ENCODE measurements at regions not wholly inside any gene's neighbourhood (a gene's known extent, or its start where the extent isn't known, plus 50 kb on each side); places are given as distances from the start of the nearest gene placed in this dataset.

DNA sequence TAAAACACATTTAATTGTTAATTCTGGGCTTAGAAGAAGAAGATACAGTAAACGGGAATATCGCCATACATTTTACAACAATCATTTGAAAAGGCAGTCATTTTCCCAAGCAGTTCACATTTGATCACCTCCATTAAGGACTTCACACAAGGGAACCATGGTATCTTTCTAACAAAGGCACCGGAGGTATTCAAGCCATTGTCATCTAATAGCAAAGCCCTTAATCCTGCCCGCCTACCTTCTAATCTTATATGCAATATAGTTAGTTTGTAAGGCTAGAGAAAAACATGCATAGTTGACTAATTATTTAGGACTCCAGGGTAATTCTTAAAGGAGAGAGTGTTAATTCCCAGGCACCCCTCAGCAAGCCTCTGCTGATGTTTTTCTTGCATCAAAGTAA, 83.1 kb downstream of the MRPL32 start:
- ATAC-seq (ENCODE audit: insufficient read depth, low read depth) (no peak), DNase-seq (no peak)
- Histone ChIP-seq H3K27me3 (ENCODE audit: insufficient read depth, low read length, poor library complexity) (peaks cover 8% of the 10 kb centered on the region), H4K20me1 (ENCODE audit: insufficient read depth, low read length) (no peaks in the 10 kb centered on the region), H3K27ac (ENCODE audit: low read length) (no peak overlapping the region), H3K79me2 (ENCODE audit: insufficient read depth, low read length) (no peaks in the 10 kb centered on the region), H2AFZ (ENCODE audit: low read depth, low read length) (no peak overlapping the region), H3K4me2 (ENCODE audit: insufficient read depth, low read length) (no peak overlapping the region), H3K4me1 (ENCODE audit: insufficient read depth, low read length) (no peaks in the 10 kb centered on the region), H3K4me3 (ENCODE audit: low read depth in 1 of 2, low read length in 2 of 2) (no peak overlapping the region), H3K36me3 (ENCODE audit: insufficient read depth, low read length) (no peaks in the 10 kb centered on the region), H3K9ac (ENCODE audit: low read depth, low read length) (no peak overlapping the region), H3K9me3 (ENCODE audit: insufficient read depth, low read length, severe bottlenecking) (no peaks in the 10 kb centered on the region)
- TF ChIP-seq EZH2 (IDR thresholded peaks at IDR 0.05; ENCODE audit: borderline replicate concordance, low read depth, low read length, severe bottlenecking): no peak
- TF ChIP-seq, protein P1, sequence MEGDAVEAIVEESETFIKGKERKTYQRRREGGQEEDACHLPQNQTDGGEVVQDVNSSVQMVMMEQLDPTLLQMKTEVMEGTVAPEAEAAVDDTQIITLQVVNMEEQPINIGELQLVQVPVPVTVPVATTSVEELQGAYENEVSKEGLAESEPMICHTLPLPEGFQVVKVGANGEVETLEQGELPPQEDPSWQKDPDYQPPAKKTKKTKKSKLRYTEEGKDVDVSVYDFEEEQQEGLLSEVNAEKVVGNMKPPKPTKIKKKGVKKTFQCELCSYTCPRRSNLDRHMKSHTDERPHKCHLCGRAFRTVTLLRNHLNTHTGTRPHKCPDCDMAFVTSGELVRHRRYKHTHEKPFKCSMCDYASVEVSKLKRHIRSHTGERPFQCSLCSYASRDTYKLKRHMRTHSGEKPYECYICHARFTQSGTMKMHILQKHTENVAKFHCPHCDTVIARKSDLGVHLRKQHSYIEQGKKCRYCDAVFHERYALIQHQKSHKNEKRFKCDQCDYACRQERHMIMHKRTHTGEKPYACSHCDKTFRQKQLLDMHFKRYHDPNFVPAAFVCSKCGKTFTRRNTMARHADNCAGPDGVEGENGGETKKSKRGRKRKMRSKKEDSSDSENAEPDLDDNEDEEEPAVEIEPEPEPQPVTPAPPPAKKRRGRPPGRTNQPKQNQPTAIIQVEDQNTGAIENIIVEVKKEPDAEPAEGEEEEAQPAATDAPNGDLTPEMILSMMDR (IDR thresholded peaks at IDR 0.05; ENCODE audit: borderline replicate concordance, extremely low read depth, low read length, poor library complexity, severe bottlenecking): no peak

DNA sequence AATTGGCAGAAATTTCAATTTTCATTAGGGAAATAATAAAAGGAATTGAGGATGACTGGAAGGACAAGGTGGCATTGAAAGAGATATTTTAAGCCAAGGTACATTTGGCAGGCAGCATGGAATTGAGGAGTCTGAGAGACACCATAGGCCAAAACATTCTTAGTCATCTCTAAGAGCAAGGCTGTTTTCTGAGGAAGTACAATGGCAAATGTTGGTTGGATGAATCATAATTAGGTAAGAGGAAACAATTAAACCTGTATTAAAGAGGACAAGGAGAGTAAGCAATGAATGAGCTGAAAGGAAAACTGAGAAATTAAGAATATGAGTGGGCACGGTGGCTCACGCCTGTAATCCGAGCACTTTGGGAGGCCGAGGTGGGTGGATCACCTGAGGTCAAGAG, 86.3 kb downstream of the MRPL32 start:
- ATAC-seq (ENCODE audit: insufficient read depth, low read depth) (no peak), DNase-seq (no peak)
- H3K9me3 ChIP-seq (ENCODE audit: insufficient read depth, low read length, severe bottlenecking): no peaks in the 10 kb centered on the region
- H4K20me1 ChIP-seq (ENCODE audit: insufficient read depth, low read length): no peaks in the 10 kb centered on the region
- H3K4me1 ChIP-seq (ENCODE audit: insufficient read depth, low read length): no peaks in the 10 kb centered on the region
- no peaks in the 10 kb centered on the region for H3K79me2 ChIP-seq (ENCODE audit: insufficient read depth, low read length)
- H3K4me3 ChIP-seq (ENCODE audit: low read depth in 1 of 2, low read length in 2 of 2): no peak overlapping the region
- H3K36me3 ChIP-seq (ENCODE audit: insufficient read depth, low read length): no peaks in the 10 kb centered on the region
- no peak overlapping the region for H3K9ac ChIP-seq (ENCODE audit: low read depth, low read length)
- TF ChIP-seq, protein P1 (IDR thresholded peaks at IDR 0.05; ENCODE audit: borderline replicate concordance, extremely low read depth, low read length, poor library complexity, severe bottlenecking): no peak
- no peak for TF ChIP-seq EZH2 (IDR thresholded peaks at IDR 0.05; ENCODE audit: borderline replicate concordance, low read depth, low read length, severe bottlenecking)
- peaks cover 12% of the 10 kb centered on the region for H3K27me3 ChIP-seq (ENCODE audit: insufficient read depth, low read length, poor library complexity)
- no peak overlapping the region for H3K4me2 ChIP-seq (ENCODE audit: insufficient read depth, low read length)
- H3K27ac ChIP-seq (ENCODE audit: low read length): no peak overlapping the region
- no peak overlapping the region for H2AFZ ChIP-seq (ENCODE audit: low read depth, low read length)

DNA sequence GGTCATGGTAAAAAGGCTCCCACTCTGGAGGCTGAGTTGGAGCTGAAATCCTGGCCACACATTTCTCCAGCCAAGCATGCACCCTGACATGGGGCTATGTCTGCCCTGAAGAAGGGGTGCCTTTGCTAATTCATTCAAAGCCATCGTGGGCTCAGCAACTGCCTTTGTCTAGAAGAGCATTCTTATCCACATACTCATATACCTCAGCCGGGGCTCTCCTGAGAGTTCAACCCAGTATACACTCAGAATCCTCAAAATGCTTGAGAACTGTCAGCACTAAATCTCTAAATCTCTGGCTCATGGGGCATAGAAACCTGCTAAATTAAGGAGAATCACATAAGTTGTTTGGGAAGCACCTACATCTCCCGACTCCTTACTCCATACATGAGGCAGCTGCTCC, 89.3 kb downstream of the MRPL32 start:
- Histone ChIP-seq H3K9ac (ENCODE audit: low read depth, low read length) (no peak overlapping the region), H2AFZ (ENCODE audit: low read depth, low read length) (no peak overlapping the region), H3K4me2 (ENCODE audit: insufficient read depth, low read length) (no peak overlapping the region), H3K27ac (ENCODE audit: low read length) (no peak overlapping the region), H3K79me2 (ENCODE audit: insufficient read depth, low read length) (no peaks in the 10 kb centered on the region), H4K20me1 (ENCODE audit: insufficient read depth, low read length) (no peaks in the 10 kb centered on the region), H3K27me3 (ENCODE audit: insufficient read depth, low read length, poor library complexity) (peaks cover 15% of the 10 kb centered on the region), H3K4me1 (ENCODE audit: insufficient read depth, low read length) (no peaks in the 10 kb centered on the region), H3K4me3 (ENCODE audit: low read depth in 1 of 2, low read length in 2 of 2) (no peak overlapping the region), H3K9me3 (ENCODE audit: insufficient read depth, low read length, severe bottlenecking) (no peaks in the 10 kb centered on the region), H3K36me3 (ENCODE audit: insufficient read depth, low read length) (no peaks in the 10 kb centered on the region)
- no peak for TF ChIP-seq EZH2 (IDR thresholded peaks at IDR 0.05; ENCODE audit: borderline replicate concordance, low read depth, low read length, severe bottlenecking)
- TF ChIP-seq, protein P1 (IDR thresholded peaks at IDR 0.05; ENCODE audit: borderline replicate concordance, extremely low read depth, low read length, poor library complexity, severe bottlenecking): no peak
- DNase-seq (no peak), ATAC-seq (ENCODE audit: insufficient read depth, low read depth) (no peak)

DNA sequence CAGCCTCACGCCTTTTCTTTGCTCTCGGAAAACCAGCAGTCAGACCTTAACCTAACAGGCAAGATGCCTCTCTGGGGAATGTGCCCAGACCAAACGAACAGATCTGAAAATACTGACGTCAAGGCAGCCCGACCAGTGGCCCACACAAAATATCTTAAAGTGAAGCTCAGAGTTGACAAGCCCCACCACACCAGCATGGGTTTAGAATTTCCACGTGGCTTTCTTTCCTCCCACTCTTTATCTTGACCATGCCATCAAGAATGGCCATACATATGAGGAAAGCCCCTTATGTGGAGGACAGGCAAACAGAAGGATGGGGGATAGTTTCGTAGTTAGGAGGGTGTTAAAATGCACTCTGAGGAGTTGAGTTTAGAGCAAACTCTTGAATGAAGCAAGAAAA, 89.8 kb downstream of the MRPL32 start:
- H3K27me3 ChIP-seq (ENCODE audit: insufficient read depth, low read length, poor library complexity): peaks cover 18% of the 10 kb centered on the region
- H4K20me1 ChIP-seq (ENCODE audit: insufficient read depth, low read length): no peaks in the 10 kb centered on the region
- H3K4me1 ChIP-seq (ENCODE audit: insufficient read depth, low read length): no peaks in the 10 kb centered on the region
- H3K36me3 ChIP-seq (ENCODE audit: insufficient read depth, low read length): no peaks in the 10 kb centered on the region
- H3K9ac ChIP-seq (ENCODE audit: low read depth, low read length): no peak overlapping the region
- no peak overlapping the region for H3K4me3 ChIP-seq (ENCODE audit: low read depth in 1 of 2, low read length in 2 of 2)
- no peak overlapping the region for H3K27ac ChIP-seq (ENCODE audit: low read length)
- DNase-seq (no peak), ATAC-seq (ENCODE audit: insufficient read depth, low read depth) (no peak)
- no peaks in the 10 kb centered on the region for H3K9me3 ChIP-seq (ENCODE audit: insufficient read depth, low read length, severe bottlenecking)
- no peak overlapping the region for H2AFZ ChIP-seq (ENCODE audit: low read depth, low read length)
- H3K79me2 ChIP-seq (ENCODE audit: insufficient read depth, low read length): no peaks in the 10 kb centered on the region
- H3K4me2 ChIP-seq (ENCODE audit: insufficient read depth, low read length): no peak overlapping the region
- TF ChIP-seq, protein P1 (IDR thresholded peaks at IDR 0.05; ENCODE audit: borderline replicate concordance, extremely low read depth, low read length, poor library complexity, severe bottlenecking): no peak

Data from DND-41 (cell line).